Pancreas (tissue), 10 donors: ENCODE measurements at regions not wholly inside any gene's neighbourhood (a gene's known extent, or its start where the extent isn't known, plus 50 kb on each side); places are given as distances from the start of the nearest gene placed in this dataset.

Experiments used
- ATAC-seq, 4 donors: fragments of 200-7000 bp; cut with Tn5 transposase; one replicate each; pipeline versions ENCODE4 v1.8.0 to v1.9.1; 2020; ENCODE audit warnings: mild to moderate bottlenecking in 4 of 4, moderate library complexity in 4 of 4
- DNase-seq, 6 donors: peaks; one replicate each; pipeline ENCODE4 v3.0.0-alpha.2; 2020
- FAIRE-seq: peaks from 2 replicates; lab custom pipeline; 2012; peaks lifted over from hg19 to GRCh38; lab: Jason Lieb, UNC
- H3K27ac ChIP-seq, 4 donors: fragments of 200-600 bp; sonication (generic); 1 replicate in 3 of 4; 2 replicates in 1 of 4; pipeline versions ENCODE4 v1.5.0 to v1.8.0; 2020
- H3K27me3 ChIP-seq, 4 donors: fragments of 200-600 bp; one replicate each; pipeline ENCODE4 v1.8.0; 2021
- H3K36me3 ChIP-seq, 3 donors: fragments of 200-600 bp; sonication (generic) in 1 of 3; one replicate each; pipeline versions ENCODE4 v1.5.0 to v1.8.0; 2020 to 2021
- H3K4me1 ChIP-seq, 3 donors: fragments of 200-600 bp; one replicate each; pipeline ENCODE4 v1.8.0; 2021
- H3K4me3 ChIP-seq, 4 donors: fragments of 200-600 bp; sonication (generic) in 2 of 4; one replicate each; pipeline versions ENCODE4 v1.5.0 to v1.8.0; 2020 to 2021
- H3K9me3 ChIP-seq, 4 donors: fragments of 200-600 bp; one replicate each; pipeline ENCODE4 v1.8.0; 2021
- CTCF ChIP-seq, 4 donors: fragments of 200-600 bp; sonication (generic) in 3 of 4; IDR thresholded peaks; one replicate each; pipeline versions ENCODE4 v1.5.0 to v1.8.0; 2021; ENCODE audit warnings: antibody characterized with exemption in 4 of 4
- WGBS, 2 donors: extraction: QIAGEN DNeasy Blood & Tissue Kit; methylation state at CpG; one replicate each; pipeline ENCODE4 v1.1.7; 2013; 5-methylcytosine and 5-hydroxymethylcytosine counted together
- intact Hi-C, 3 donors: fragments of 100-400 bp; cut with DNase I; formaldehyde crosslinking; loops; one replicate each; pipeline versions ENCODE4 v1.11.1 to v1.14.2; 2022
- donor health status: healthy with polysubstance abuse.
- donor health status: DM: no; HTN: no; CAD: no; lungs with moderate emphysema.
- donor health status: DM: no; HTN: no; CAD: no.
- donor health status: control.
- donor health status: control.
- donor health status: Bipolar disorder and iron deficiency.
- donor health status: DM: yes; HTN: yes; CAD: no.
- donor health status: DM: no; HTN: no; CAD: no.
- donor health status: DM: no; HTN: no; CAD: no.
- donor health status: DM: yes; HTN: yes; CAD: no.

GRCh38 chr12:116642683-116643082 lies 83.5 kb downstream of the MAP1LC3B2 start:
- ATAC-seq (no peak), FAIRE-seq (no peak), DNase-seq (no peak)
- Histone ChIP-seq H3K27ac (no peak overlapping the region), H3K27me3 (no peaks in the 10 kb centered on the region), H3K36me3 (no peaks in the 10 kb centered on the region), H3K9me3 (no peaks in the 10 kb centered on the region), H3K4me3 (no peak overlapping the region), H3K4me1 (peaks cover 7 to 17% (median 7%) of the 10 kb centered on the region in 3 donors)
- intact Hi-C loops: no loop called here
- TF ChIP-seq CTCF (IDR thresholded peaks at IDR 0.05): no peak
- 87 to 95% methylated on average over 2 of the region's 2 CpGs for WGBS, 2 donors

- no peak for ATAC-seq
Observed at GRCh38 chr12:116642106-116642505, 82.9 kb downstream of the MAP1LC3B2 start.

GRCh38 chr12:116640281-116640680 lies 81.1 kb downstream of the MAP1LC3B2 start:
- ATAC-seq (no peak), FAIRE-seq (no peak), DNase-seq (no peak)
- Histone ChIP-seq H3K4me3 (no peak overlapping the region), H3K9me3 (no peaks in the 10 kb centered on the region), H3K4me1 (peaks cover 25 to 37% (median 29%) of the 10 kb centered on the region in 3 donors), H3K36me3 (no peaks in the 10 kb centered on the region), H3K27me3 (no peaks in the 10 kb centered on the region), H3K27ac (no peak overlapping the region)
- TF ChIP-seq CTCF (IDR thresholded peaks at IDR 0.05): no peak
- 63 to 69% methylated on average over 1 of the region's 1 CpG for WGBS, 2 donors
- intact Hi-C loops: no loop called here

More at GRCh38 chr12:116642106-116642505, 82.9 kb downstream of the MAP1LC3B2 start:
- Histone ChIP-seq H3K4me1 (peaks cover 12 to 21% (median 12%) of the 10 kb centered on the region in 3 donors), H3K27ac (no peak overlapping the region), H3K36me3 (no peaks in the 10 kb centered on the region), H3K4me3 (no peak overlapping the region), H3K9me3 (no peaks in the 10 kb centered on the region), H3K27me3 (no peaks in the 10 kb centered on the region)
- intact Hi-C loops: no loop called here
- 89 to 94% methylated on average over 4 of the region's 4 CpGs for WGBS, 2 donors
- no peak for DNase-seq
- FAIRE-seq: no peak
- TF ChIP-seq CTCF (IDR thresholded peaks at IDR 0.05): no peak

GRCh38 chr12:116639765-116640164 lies 80.6 kb downstream of the MAP1LC3B2 start:
- peak; percentile 33 to 63 (median 54) for ATAC-seq
- Histone ChIP-seq H3K4me1 (peaks cover 25 to 38% (median 29%) of the 10 kb centered on the region in 3 donors), H3K36me3 (no peaks in the 10 kb centered on the region), H3K9me3 (no peaks in the 10 kb centered on the region), H3K4me3 (no peak overlapping the region), H3K27me3 (no peaks in the 10 kb centered on the region), H3K27ac (peak overlapping the region in 2 of 4 donors; percentile 42 to 62)
- no peak for FAIRE-seq
- no peak for DNase-seq
- 18 to 28% methylated on average over 4 of the region's 4 CpGs for WGBS, 2 donors
- TF ChIP-seq CTCF (IDR thresholded peaks at IDR 0.05): no peak
- intact Hi-C loops: no loop called here

GRCh38 chr12:116638376-116638775 lies 79.2 kb downstream of the MAP1LC3B2 start:
- WGBS, 2 donors: 87 to 90% methylated on average over 2 of the region's 2 CpGs

More at GRCh38 chr12:116638376-116638775, 79.2 kb downstream of the MAP1LC3B2 start:
- Histone ChIP-seq H3K9me3 (no peaks in the 10 kb centered on the region), H3K36me3 (no peaks in the 10 kb centered on the region), H3K4me3 (no peak overlapping the region), H3K4me1 (peaks cover 25 to 38% (median 35%) of the 10 kb centered on the region in 3 donors), H3K27me3 (no peaks in the 10 kb centered on the region), H3K27ac (peak overlapping the region in 1 of 4 donors; percentile 42)
- DNase-seq (no peak), FAIRE-seq (no peak), ATAC-seq (no peak)
- TF ChIP-seq CTCF (IDR thresholded peaks at IDR 0.05): no peak
- intact Hi-C loops: no loop called here
